ENCODE measurements at regions not wholly inside any gene's neighbourhood (a gene's known extent, or its start where the extent isn't known, plus 50 kb on each side); places are given as distances from the start of the nearest gene placed in this dataset.

- Mint-ChIP-seq H3K27ac (no peak overlapping the region), H3K27me3 (ENCODE audit: insufficient read depth) (no peaks in the 10 kb centered on the region), H3K9me3 (no peaks in the 10 kb centered on the region), H3K4me1 (ENCODE audit: low read depth) (peaks cover 41% of the 10 kb centered on the region), H3K36me3 (ENCODE audit: low read depth) (no peaks in the 10 kb centered on the region), H3K4me3 (no peak overlapping the region)
- DNase-seq: no peak
- TF ChIP-seq, protein P1, sequence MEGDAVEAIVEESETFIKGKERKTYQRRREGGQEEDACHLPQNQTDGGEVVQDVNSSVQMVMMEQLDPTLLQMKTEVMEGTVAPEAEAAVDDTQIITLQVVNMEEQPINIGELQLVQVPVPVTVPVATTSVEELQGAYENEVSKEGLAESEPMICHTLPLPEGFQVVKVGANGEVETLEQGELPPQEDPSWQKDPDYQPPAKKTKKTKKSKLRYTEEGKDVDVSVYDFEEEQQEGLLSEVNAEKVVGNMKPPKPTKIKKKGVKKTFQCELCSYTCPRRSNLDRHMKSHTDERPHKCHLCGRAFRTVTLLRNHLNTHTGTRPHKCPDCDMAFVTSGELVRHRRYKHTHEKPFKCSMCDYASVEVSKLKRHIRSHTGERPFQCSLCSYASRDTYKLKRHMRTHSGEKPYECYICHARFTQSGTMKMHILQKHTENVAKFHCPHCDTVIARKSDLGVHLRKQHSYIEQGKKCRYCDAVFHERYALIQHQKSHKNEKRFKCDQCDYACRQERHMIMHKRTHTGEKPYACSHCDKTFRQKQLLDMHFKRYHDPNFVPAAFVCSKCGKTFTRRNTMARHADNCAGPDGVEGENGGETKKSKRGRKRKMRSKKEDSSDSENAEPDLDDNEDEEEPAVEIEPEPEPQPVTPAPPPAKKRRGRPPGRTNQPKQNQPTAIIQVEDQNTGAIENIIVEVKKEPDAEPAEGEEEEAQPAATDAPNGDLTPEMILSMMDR (IDR thresholded peaks at IDR 0.05): no peak
These were observed 152.9 kb upstream of the NCKAP5 start for GRCh38 chr2:133721118-133721517.

GRCh38 chr2:133723133-133723532 is 154.9 kb upstream of the NCKAP5 start:
- peaks cover 32% of the 10 kb centered on the region for H3K4me1 Mint-ChIP-seq (ENCODE audit: low read depth)
- TF ChIP-seq, protein P1 (IDR thresholded peaks at IDR 0.05): no peak
- no peak overlapping the region for H3K27ac Mint-ChIP-seq
- no peak for DNase-seq
- H3K27me3 Mint-ChIP-seq (ENCODE audit: insufficient read depth): no peaks in the 10 kb centered on the region
- no peaks in the 10 kb centered on the region for H3K9me3 Mint-ChIP-seq
- H3K4me3 Mint-ChIP-seq: no peak overlapping the region
- H3K36me3 Mint-ChIP-seq (ENCODE audit: low read depth): no peaks in the 10 kb centered on the region

GRCh38 chr2:133726973-133727372 is 158.7 kb upstream of the NCKAP5 start:
- H3K4me3 Mint-ChIP-seq: peak overlapping the region; percentile 65

DNA sequence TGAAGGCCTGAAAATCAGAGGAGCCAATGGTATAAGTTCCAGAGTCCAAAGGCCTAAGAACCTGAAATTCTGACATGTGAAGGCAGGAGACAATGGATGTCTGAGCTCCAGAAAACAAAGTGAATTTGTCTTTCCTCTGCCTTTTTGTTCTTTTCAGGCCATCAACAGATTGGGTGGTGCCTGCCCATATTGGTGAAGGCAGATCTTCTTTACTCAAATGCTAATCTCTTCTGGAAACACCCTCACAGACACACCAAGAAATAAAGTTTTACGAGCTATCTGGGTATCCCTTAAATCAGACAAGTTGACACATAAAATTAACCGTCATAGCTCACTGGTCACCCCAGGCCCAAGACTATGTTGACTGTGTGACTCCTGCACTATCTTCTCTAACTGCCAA is 163.8 kb upstream of the NCKAP5 start:
- Mint-ChIP-seq H3K4me1 (ENCODE audit: low read depth) (peaks cover 37% of the 10 kb centered on the region), H3K36me3 (ENCODE audit: low read depth) (peaks cover 4% of the 10 kb centered on the region; the same call in 1 of the 2 replicates), H3K27me3 (ENCODE audit: insufficient read depth) (peaks cover 3% of the 10 kb centered on the region; the same call in 1 of the 2 replicates), H3K9me3 (no peaks in the 10 kb centered on the region; the same call in 1 of the 2 replicates), H3K4me3 (no peak overlapping the region), H3K27ac (no peak overlapping the region; the same call in 1 of the 2 replicates)
- TF ChIP-seq, protein P1 (IDR thresholded peaks at IDR 0.05): no peak
- no peak for DNase-seq

More at GRCh38 chr2:133726973-133727372, 158.7 kb upstream of the NCKAP5 start:
- no peak for DNase-seq
- TF ChIP-seq, protein P1 (IDR thresholded peaks at IDR 0.05): no peak
- Mint-ChIP-seq H3K4me1 (ENCODE audit: low read depth) (peaks cover 9% of the 10 kb centered on the region; the same call in 1 of the 2 replicates), H3K9me3 (no peaks in the 10 kb centered on the region), H3K27me3 (ENCODE audit: insufficient read depth) (peaks cover 3% of the 10 kb centered on the region; the same call in 1 of the 2 replicates), H3K36me3 (ENCODE audit: low read depth) (0 out of 2 replicates have a peak, but pooled peaks cover under 1% of the 10 kb centered on the region), H3K27ac (peak overlapping the region; percentile 32; the same call in 1 of the 2 replicates)

DNA sequence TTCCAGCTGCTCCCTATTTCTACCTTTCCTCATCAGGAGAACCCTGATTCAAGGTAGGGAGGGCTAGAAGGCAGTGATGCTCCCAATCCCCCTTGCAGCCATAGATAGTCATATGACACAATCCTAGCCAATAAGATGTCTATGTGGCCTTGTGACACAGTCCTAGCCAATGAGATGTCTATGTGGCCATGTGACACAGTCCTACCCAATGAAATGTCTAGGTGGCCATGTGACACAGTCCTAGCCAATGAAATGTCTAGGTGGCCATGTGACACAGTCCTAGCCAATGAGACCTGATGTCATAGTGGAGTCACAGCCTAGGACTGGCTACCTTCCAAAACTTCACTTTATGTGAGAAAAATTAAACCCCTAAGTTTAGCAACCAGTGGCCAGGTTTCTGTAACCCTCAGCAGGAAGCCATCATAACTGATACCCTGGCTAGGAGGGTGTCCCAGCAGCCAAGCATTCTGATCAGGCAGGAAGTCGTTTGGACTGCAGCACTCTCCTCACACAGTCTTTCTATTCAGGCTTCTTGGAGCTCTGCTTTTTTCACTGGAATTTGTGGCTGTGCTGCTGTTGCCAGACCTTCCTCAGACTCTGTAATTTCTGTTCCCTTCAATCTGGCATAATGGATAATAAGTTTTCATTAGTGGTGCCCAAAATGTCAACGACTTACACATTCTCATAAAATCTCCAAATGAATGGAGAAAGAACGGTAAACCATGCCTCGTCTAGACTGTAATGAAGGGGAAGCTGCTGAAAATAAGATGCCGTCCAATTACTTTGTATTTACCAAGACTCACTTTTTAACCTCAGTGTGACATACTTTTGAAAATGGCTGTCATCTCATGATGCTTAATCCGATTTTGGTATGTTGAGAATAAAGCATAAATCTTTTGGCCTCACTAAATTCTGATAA is 165.0 kb upstream of the NCKAP5 start:
- Mint-ChIP-seq H3K4me3 (no peak overlapping the region), H3K27me3 (ENCODE audit: insufficient read depth) (peaks cover 3% of the 10 kb centered on the region), H3K36me3 (ENCODE audit: low read depth) (peaks cover 4% of the 10 kb centered on the region; the same call in 1 of the 2 replicates), H3K9me3 (no peaks in the 10 kb centered on the region; the same call in 1 of the 2 replicates), H3K4me1 (ENCODE audit: low read depth) (peaks cover 40% of the 10 kb centered on the region), H3K27ac (peak overlapping the region; percentile 80)
- DNase-seq: no peak
- TF ChIP-seq, protein P1 (IDR thresholded peaks at IDR 0.05): no peak
